ENCODE measurements at regions not wholly inside any gene's neighbourhood (a gene's known extent, or its start where the extent isn't known, plus 50 kb on each side); places are given as distances from the start of the nearest gene placed in this dataset.

DNA sequence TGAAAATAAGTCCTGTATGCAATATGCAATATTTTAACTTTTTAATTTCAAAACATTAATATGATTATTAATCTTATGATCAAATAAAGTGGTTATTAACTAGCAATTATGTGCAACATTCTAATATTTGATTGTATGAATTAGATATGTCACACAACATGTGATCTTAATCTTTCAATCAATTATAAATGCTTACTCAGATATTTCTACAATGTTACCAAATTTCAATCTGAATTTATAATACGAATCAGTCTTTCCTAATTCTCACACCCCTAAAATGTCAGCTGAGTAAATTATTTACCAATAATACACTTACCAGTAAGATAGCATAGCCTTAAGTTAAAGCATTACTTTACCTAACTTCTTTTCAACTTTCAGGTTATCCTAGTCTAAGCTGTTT is 186.3 kb downstream of the CALCRL start (continued):
- TF ChIP-seq, protein P1, sequence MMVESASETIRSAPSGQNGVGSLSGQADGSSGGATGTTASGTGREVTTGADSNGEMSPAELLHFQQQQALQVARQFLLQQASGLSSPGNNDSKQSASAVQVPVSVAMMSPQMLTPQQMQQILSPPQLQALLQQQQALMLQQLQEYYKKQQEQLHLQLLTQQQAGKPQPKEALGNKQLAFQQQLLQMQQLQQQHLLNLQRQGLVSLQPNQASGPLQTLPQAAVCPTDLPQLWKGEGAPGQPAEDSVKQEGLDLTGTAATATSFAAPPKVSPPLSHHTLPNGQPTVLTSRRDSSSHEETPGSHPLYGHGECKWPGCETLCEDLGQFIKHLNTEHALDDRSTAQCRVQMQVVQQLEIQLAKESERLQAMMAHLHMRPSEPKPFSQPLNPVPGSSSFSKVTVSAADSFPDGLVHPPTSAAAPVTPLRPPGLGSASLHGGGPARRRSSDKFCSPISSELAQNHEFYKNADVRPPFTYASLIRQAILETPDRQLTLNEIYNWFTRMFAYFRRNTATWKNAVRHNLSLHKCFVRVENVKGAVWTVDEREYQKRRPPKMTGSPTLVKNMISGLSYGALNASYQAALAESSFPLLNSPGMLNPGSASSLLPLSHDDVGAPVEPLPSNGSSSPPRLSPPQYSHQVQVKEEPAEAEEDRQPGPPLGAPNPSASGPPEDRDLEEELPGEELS (CRISPR knock-in tag; IDR thresholded peaks at IDR 0.05) = no peak
- TF ChIP-seq, protein P2, sequence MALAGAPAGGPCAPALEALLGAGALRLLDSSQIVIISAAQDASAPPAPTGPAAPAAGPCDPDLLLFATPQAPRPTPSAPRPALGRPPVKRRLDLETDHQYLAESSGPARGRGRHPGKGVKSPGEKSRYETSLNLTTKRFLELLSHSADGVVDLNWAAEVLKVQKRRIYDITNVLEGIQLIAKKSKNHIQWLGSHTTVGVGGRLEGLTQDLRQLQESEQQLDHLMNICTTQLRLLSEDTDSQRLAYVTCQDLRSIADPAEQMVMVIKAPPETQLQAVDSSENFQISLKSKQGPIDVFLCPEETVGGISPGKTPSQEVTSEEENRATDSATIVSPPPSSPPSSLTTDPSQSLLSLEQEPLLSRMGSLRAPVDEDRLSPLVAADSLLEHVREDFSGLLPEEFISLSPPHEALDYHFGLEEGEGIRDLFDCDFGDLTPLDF (CRISPR knock-in tag; IDR thresholded peaks at IDR 0.05) = no peak
- no peak for TF ChIP-seq NR3C1 (CRISPR knock-in tag; conservative IDR thresholded peaks at IDR 0.05; ENCODE audit: low read depth)
- TF ChIP-seq, protein P3, sequence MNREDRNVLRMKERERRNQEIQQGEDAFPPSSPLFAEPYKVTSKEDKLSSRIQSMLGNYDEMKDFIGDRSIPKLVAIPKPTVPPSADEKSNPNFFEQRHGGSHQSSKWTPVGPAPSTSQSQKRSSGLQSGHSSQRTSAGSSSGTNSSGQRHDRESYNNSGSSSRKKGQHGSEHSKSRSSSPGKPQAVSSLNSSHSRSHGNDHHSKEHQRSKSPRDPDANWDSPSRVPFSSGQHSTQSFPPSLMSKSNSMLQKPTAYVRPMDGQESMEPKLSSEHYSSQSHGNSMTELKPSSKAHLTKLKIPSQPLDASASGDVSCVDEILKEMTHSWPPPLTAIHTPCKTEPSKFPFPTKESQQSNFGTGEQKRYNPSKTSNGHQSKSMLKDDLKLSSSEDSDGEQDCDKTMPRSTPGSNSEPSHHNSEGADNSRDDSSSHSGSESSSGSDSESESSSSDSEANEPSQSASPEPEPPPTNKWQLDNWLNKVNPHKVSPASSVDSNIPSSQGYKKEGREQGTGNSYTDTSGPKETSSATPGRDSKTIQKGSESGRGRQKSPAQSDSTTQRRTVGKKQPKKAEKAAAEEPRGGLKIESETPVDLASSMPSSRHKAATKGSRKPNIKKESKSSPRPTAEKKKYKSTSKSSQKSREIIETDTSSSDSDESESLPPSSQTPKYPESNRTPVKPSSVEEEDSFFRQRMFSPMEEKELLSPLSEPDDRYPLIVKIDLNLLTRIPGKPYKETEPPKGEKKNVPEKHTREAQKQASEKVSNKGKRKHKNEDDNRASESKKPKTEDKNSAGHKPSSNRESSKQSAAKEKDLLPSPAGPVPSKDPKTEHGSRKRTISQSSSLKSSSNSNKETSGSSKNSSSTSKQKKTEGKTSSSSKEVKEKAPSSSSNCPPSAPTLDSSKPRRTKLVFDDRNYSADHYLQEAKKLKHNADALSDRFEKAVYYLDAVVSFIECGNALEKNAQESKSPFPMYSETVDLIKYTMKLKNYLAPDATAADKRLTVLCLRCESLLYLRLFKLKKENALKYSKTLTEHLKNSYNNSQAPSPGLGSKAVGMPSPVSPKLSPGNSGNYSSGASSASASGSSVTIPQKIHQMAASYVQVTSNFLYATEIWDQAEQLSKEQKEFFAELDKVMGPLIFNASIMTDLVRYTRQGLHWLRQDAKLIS (CRISPR knock-in tag; IDR thresholded peaks at IDR 0.05; ENCODE audit: borderline replicate concordance) = no peak
- TF ChIP-seq ZBTB21 (CRISPR knock-in tag; IDR thresholded peaks at IDR 0.05; ENCODE audit: borderline replicate concordance) = no peak
- TF ChIP-seq, protein P4, sequence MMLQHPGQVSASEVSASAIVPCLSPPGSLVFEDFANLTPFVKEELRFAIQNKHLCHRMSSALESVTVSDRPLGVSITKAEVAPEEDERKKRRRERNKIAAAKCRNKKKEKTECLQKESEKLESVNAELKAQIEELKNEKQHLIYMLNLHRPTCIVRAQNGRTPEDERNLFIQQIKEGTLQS (CRISPR knock-in tag; conservative IDR thresholded peaks at IDR 0.05) = no peak
- TF ChIP-seq PRRX2 (CRISPR knock-in tag; IDR thresholded peaks at IDR 0.05) = no peak

DNA sequence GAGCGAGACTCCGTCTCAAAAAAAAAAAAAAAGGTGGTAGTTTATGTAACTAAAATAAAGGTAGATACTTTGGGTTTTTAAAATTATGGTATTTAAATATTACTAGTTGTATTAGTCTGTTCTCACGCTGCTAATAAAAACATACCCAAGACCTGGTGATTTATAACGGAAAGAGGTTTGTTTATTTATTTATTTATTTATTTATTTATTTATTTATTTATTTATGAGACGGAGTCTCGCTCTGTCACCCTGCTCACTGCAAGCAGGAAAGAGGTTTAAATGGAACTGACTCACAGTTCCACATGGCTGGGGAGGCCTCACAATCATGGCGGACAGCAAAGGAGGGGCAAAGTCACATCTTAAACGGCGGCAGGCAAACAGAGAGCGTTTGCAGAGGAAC is 196.0 kb downstream of the CALCRL start:
- no peak for ATAC-seq
- Mint-ChIP-seq H3K9me3 (no peaks in the 10 kb centered on the region), H3K4me3 (no peak overlapping the region), H3K36me3 (no peaks in the 10 kb centered on the region), H3K27ac (no peak overlapping the region; the same call in 1 of the 2 replicates), H3K27me3 (ENCODE audit: low read depth) (no peaks in the 10 kb centered on the region), H3K4me1 (no peaks in the 10 kb centered on the region)
- no peak for DNase-seq (ENCODE audit: low spot score)
- ChIA-PET POLR2A (no interaction called here), CTCF (no interaction called here)
- TF ChIP-seq, protein P3 (CRISPR knock-in tag; IDR thresholded peaks at IDR 0.05; ENCODE audit: borderline replicate concordance) = no peak
- TF ChIP-seq, protein P5, sequence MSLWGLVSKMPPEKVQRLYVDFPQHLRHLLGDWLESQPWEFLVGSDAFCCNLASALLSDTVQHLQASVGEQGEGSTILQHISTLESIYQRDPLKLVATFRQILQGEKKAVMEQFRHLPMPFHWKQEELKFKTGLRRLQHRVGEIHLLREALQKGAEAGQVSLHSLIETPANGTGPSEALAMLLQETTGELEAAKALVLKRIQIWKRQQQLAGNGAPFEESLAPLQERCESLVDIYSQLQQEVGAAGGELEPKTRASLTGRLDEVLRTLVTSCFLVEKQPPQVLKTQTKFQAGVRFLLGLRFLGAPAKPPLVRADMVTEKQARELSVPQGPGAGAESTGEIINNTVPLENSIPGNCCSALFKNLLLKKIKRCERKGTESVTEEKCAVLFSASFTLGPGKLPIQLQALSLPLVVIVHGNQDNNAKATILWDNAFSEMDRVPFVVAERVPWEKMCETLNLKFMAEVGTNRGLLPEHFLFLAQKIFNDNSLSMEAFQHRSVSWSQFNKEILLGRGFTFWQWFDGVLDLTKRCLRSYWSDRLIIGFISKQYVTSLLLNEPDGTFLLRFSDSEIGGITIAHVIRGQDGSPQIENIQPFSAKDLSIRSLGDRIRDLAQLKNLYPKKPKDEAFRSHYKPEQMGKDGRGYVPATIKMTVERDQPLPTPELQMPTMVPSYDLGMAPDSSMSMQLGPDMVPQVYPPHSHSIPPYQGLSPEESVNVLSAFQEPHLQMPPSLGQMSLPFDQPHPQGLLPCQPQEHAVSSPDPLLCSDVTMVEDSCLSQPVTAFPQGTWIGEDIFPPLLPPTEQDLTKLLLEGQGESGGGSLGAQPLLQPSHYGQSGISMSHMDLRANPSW (CRISPR knock-in tag; conservative IDR thresholded peaks at IDR 0.05; ENCODE audit: low read depth) = no peak
- TF ChIP-seq IRF2 (CRISPR knock-in tag; IDR thresholded peaks at IDR 0.05; ENCODE audit: borderline replicate concordance, low read depth) (no peak), TEAD4 (CRISPR knock-in tag; IDR thresholded peaks at IDR 0.05) (no peak), MXD4 (CRISPR knock-in tag; IDR thresholded peaks at IDR 0.05; ENCODE audit: borderline replicate concordance) (no peak), ETV6 (CRISPR knock-in tag; IDR thresholded peaks at IDR 0.05) (no peak)
- TF ChIP-seq, protein P6, sequence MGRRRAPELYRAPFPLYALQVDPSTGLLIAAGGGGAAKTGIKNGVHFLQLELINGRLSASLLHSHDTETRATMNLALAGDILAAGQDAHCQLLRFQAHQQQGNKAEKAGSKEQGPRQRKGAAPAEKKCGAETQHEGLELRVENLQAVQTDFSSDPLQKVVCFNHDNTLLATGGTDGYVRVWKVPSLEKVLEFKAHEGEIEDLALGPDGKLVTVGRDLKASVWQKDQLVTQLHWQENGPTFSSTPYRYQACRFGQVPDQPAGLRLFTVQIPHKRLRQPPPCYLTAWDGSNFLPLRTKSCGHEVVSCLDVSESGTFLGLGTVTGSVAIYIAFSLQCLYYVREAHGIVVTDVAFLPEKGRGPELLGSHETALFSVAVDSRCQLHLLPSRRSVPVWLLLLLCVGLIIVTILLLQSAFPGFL (CRISPR knock-in tag; IDR thresholded peaks at IDR 0.05; ENCODE audit: borderline replicate concordance) = no peak
- TF ChIP-seq, protein P7, sequence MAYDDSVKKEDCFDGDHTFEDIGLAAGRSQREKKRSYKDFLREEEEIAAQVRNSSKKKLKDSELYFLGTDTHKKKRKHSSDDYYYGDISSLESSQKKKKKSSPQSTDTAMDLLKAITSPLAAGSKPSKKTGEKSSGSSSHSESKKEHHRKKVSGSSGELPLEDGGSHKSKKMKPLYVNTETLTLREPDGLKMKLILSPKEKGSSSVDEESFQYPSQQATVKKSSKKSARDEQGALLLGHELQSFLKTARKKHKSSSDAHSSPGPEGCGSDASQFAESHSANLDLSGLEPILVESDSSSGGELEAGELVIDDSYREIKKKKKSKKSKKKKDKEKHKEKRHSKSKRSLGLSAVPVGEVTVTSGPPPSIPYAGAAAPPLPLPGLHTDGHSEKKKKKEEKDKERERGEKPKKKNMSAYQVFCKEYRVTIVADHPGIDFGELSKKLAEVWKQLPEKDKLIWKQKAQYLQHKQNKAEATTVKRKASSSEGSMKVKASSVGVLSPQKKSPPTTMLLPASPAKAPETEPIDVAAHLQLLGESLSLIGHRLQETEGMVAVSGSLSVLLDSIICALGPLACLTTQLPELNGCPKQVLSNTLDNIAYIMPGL (CRISPR knock-in tag; IDR thresholded peaks at IDR 0.05) = no peak
- TF ChIP-seq, protein P8, sequence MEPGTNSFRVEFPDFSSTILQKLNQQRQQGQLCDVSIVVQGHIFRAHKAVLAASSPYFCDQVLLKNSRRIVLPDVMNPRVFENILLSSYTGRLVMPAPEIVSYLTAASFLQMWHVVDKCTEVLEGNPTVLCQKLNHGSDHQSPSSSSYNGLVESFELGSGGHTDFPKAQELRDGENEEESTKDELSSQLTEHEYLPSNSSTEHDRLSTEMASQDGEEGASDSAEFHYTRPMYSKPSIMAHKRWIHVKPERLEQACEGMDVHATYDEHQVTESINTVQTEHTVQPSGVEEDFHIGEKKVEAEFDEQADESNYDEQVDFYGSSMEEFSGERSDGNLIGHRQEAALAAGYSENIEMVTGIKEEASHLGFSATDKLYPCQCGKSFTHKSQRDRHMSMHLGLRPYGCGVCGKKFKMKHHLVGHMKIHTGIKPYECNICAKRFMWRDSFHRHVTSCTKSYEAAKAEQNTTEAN (CRISPR knock-in tag; IDR thresholded peaks at IDR 0.05) = no peak
